ENCODE measurements at regions not wholly inside any gene's neighbourhood (a gene's known extent, or its start where the extent isn't known, plus 50 kb on each side); places are given as distances from the start of the nearest gene placed in this dataset.

DNA sequence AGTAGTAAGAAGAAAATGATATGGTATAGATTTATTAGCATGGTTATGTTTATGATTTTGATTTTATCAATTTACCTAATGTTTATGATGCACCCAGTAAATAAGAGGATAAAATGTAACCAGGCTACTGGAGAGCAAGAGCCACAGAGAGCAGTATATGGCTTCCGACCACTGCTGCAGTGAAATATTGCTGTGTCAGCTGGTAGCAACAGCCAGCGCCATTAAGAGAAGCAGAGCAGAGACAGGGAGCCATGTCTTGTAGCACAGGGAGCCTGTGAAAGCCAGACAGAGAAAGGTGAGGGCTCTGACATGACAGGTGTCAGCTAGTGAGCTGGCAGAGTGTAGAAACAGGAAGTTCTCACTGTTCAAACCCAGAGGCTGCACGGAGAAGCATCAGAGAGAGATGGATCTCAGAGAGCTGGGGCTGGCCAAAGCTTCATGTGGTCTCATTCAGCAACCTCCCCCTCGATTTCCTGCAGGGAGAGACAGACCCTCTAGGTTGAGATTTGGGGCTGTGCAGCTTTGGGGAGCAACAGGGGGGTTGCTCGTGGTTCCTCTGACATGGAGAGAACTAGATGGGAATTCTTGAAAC is 202.1 kb downstream of the MED10 start:
- H3K9me3 ChIP-seq = no peaks in the 10 kb centered on the region
- no peak overlapping the region for H3K27ac ChIP-seq
- DNase-seq = no peak
- no peaks in the 10 kb centered on the region for H3K36me3 ChIP-seq (ENCODE audit: low read depth, missing control alignments)
- no peak overlapping the region for H3K4me3 ChIP-seq
- 61 to 81% methylated on average over 2 to 5 of the region's 5 CpGs for WGBS, 2 donors
- H3K27me3 ChIP-seq = no peaks in the 10 kb centered on the region
- intact Hi-C loops (cut with DNase I; ENCODE audit: low total_unique reads) = no loop called here
- TF ChIP-seq POLR2A (IDR thresholded peaks at IDR 0.05) = no peak
- no peaks in the 10 kb centered on the region for H3K4me1 ChIP-seq

DNA sequence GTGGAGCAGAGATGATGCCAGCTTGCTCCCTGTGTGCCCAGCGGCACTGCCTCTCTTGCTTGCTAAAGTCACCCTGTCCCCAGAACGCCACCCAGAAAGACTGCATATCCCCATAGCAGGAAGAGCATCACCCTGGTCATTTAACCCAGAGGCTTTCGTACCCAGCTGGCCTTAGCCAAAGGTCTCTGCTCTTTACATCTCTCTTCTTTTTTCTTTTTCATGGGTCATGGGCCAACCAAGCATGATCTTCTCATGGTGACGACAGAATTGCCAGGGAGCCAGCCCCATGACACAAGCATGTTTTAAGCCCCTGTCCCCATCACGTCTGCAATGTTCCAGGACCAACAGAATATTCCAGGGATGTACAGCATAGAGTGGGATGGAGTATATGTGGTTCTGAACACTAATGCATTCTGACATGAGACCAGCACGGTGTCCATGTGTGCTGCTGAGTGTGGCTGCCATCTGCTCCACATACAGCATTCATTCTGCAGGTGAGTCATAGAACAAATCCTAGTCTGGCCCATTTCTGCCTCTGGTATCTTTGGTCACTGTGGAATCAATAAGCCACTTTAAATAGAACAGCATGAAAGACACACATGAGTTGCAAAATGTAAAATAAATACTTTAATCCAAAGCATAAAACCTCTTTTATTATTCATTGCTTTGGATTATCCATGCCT is 203.0 kb downstream of the MED10 start:
- DNase-seq = no peak
- Histone ChIP-seq H3K4me1 (no peaks in the 10 kb centered on the region), H3K27me3 (no peaks in the 10 kb centered on the region), H3K27ac (no peak overlapping the region), H3K4me3 (no peak overlapping the region), H3K36me3 (ENCODE audit: low read depth, missing control alignments) (no peaks in the 10 kb centered on the region), H3K9me3 (no peaks in the 10 kb centered on the region)
- WGBS, 2 donors = 84 to 91% methylated on average over 6 of the region's 6 CpGs
- intact Hi-C loops (cut with DNase I; ENCODE audit: low total_unique reads) = no loop called here
- TF ChIP-seq, protein P1, sequence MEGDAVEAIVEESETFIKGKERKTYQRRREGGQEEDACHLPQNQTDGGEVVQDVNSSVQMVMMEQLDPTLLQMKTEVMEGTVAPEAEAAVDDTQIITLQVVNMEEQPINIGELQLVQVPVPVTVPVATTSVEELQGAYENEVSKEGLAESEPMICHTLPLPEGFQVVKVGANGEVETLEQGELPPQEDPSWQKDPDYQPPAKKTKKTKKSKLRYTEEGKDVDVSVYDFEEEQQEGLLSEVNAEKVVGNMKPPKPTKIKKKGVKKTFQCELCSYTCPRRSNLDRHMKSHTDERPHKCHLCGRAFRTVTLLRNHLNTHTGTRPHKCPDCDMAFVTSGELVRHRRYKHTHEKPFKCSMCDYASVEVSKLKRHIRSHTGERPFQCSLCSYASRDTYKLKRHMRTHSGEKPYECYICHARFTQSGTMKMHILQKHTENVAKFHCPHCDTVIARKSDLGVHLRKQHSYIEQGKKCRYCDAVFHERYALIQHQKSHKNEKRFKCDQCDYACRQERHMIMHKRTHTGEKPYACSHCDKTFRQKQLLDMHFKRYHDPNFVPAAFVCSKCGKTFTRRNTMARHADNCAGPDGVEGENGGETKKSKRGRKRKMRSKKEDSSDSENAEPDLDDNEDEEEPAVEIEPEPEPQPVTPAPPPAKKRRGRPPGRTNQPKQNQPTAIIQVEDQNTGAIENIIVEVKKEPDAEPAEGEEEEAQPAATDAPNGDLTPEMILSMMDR (IDR thresholded peaks at IDR 0.05) = no peak
- no peak for TF ChIP-seq POLR2A (IDR thresholded peaks at IDR 0.05)

DNA sequence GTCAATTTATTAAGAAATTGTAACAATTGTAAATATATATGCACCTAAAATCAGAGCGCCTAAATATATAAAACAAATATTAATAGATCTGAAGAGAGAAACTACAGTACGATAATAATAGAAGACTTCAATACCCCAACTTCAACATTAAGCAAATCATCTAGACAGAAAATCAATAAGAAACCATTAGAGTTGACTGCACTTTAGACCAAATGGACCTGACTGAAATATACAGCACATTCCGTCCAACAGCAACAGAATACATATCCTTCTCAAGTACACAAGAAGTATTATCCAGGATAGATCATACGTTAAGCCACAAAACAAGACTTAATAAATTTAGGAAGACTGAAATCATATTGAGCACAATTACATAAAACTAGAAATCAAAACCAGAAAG is 208.7 kb downstream of the MED10 start:
- DNase-seq = no peak
- Histone ChIP-seq H3K4me1 (no peaks in the 10 kb centered on the region), H3K36me3 (ENCODE audit: low read depth, missing control alignments) (no peaks in the 10 kb centered on the region), H3K27ac (no peak overlapping the region), H3K27me3 (no peaks in the 10 kb centered on the region), H3K9me3 (no peaks in the 10 kb centered on the region), H3K4me3 (no peak overlapping the region)
- no peak for TF ChIP-seq POLR2A (IDR thresholded peaks at IDR 0.05)
- TF ChIP-seq, protein P1 (IDR thresholded peaks at IDR 0.05) = no peak
- intact Hi-C loops (cut with DNase I; ENCODE audit: low total_unique reads) = no loop called here
- WGBS, 2 donors = 81 to 85% methylated on average over 4 of the region's 4 CpGs

DNA sequence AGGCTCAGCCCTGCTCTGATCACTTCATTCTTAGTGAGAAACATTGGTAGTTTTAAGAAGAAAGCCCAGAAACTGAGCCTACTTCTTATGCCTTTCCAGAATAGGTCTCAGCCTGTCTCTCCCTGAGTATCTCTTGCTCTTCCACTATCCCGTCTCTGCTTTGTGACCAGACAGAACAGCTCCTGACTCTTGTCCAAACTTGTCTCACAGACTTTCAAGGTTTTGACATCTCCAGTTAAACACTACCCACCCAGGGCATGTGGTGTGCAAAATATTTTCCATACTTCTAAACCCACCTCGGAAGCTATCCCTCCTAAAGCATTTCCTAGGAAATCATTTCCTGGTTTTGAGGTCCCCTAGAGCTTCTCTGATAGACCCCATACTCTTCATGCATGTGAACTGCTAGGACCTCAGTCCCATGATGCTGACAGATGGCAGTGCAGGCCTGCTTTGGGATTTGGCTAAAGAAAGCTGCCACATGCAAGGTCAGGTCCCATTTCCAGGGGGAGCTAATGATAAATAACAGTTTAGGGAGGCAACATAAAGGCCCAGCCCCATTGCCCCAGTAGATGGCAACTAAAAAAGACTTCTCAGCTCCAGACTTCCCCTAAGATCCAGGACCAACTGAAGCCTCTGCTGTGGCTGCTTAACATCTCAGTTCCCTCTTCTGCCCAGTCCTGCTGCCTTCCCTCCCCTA is 211.5 kb downstream of the MED10 start:
- 73 to 90% methylated on average over 2 of the region's 2 CpGs for WGBS, 2 donors
- H3K9me3 ChIP-seq = no peaks in the 10 kb centered on the region
- H3K27me3 ChIP-seq = no peaks in the 10 kb centered on the region
- TF ChIP-seq, protein P1 (IDR thresholded peaks at IDR 0.05) = no peak
- TF ChIP-seq POLR2A (IDR thresholded peaks at IDR 0.05) = no peak
- H3K4me3 ChIP-seq = no peak overlapping the region
- no peaks in the 10 kb centered on the region for H3K36me3 ChIP-seq (ENCODE audit: low read depth, missing control alignments)
- H3K27ac ChIP-seq = no peak overlapping the region
- DNase-seq = no peak
- no peaks in the 10 kb centered on the region for H3K4me1 ChIP-seq
- intact Hi-C loops (cut with DNase I; ENCODE audit: low total_unique reads) = no loop called here

DNA sequence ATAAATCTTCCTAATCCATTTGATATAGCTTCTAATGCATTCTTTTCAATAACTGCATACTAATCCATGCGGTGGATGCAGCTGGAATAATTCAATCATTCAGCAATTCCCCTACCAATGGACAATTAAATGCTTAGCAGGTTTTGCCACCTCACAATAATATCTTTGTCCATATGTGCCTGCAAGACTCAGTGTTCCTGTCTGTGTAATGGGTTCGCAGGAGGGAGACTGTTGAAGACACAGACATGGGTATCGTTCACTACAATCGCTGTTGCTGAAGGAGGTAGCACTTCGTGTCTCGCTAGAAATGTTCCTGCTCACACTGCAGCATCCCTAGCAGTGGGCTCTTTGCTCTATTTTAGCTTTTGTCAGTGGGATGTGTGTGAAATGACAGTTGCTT is 214.4 kb downstream of the MED10 start:
- Histone ChIP-seq H3K36me3 (ENCODE audit: low read depth, missing control alignments) (no peaks in the 10 kb centered on the region), H3K27ac (no peak overlapping the region), H3K4me1 (no peaks in the 10 kb centered on the region), H3K9me3 (no peaks in the 10 kb centered on the region), H3K4me3 (no peak overlapping the region), H3K27me3 (no peaks in the 10 kb centered on the region)
- 74 to 83% methylated on average over 6 of the region's 6 CpGs for WGBS, 2 donors
- DNase-seq = no peak
- intact Hi-C loops (cut with DNase I; ENCODE audit: low total_unique reads) = no loop called here
- TF ChIP-seq POLR2A (IDR thresholded peaks at IDR 0.05) = no peak
- TF ChIP-seq, protein P1 (IDR thresholded peaks at IDR 0.05) = no peak
